ENCODE measurements at regions not wholly inside any gene's neighbourhood (a gene's known extent, or its start where the extent isn't known, plus 50 kb on each side); places are given as distances from the start of the nearest gene placed in this dataset.

- no peak for DNase-seq (ENCODE audit: low spot score)
- no peak overlapping the region for H2AFZ ChIP-seq
- no peaks in the 10 kb centered on the region for H3K9me3 ChIP-seq (ENCODE audit: low read depth)
- H3K36me3 ChIP-seq (replicated peaks; ENCODE audit: insufficient read depth, low read depth): no peaks in the 10 kb centered on the region
- no peak overlapping the region for H3K27ac ChIP-seq
- H3K79me2 ChIP-seq: no peaks in the 10 kb centered on the region
- H4K20me1 ChIP-seq (ENCODE audit: insufficient read depth, poor library complexity, severe bottlenecking): no peaks in the 10 kb centered on the region
- H3K4me2 ChIP-seq: no peak overlapping the region
- 93% methylated on average over 6 of the region's 6 CpGs for WGBS (ENCODE audit: low lambda C conversion rate, missing lambda C conversion rate)
- no peaks in the 10 kb centered on the region for H3K4me1 ChIP-seq (ENCODE audit: insufficient read depth)
- H3K4me3 ChIP-seq: no peak overlapping the region
- H3K27me3 ChIP-seq: peaks cover 5% of the 10 kb centered on the region
- no peaks in the 10 kb centered on the region for H3K9me2 ChIP-seq (replicated peaks; ENCODE audit: insufficient read depth)
- TF ChIP-seq CTCF (IDR thresholded peaks at IDR 0.05; ENCODE audit: poor library complexity) (no peak), EZH2 (IDR thresholded peaks at IDR 0.05; ENCODE audit: borderline replicate concordance) (no peak), EZH2phosphoT487 (IDR thresholded peaks at IDR 0.05; ENCODE audit: low read depth, severe bottlenecking, unreplicated experiment) (no peak)
Measured at GRCh38 chr17:36867716-36868341, 69.4 kb upstream of the LHX1 start.

- Histone ChIP-seq H3K27me3 (peaks cover 5% of the 10 kb centered on the region), H3K4me2 (no peak overlapping the region), H3K79me2 (no peaks in the 10 kb centered on the region), H3K27ac (no peak overlapping the region), H3K9me2 (replicated peaks; ENCODE audit: insufficient read depth) (no peaks in the 10 kb centered on the region), H2AFZ (no peak overlapping the region), H3K9me3 (ENCODE audit: low read depth) (no peaks in the 10 kb centered on the region), H3K36me3 (replicated peaks; ENCODE audit: insufficient read depth, low read depth) (no peaks in the 10 kb centered on the region), H4K20me1 (ENCODE audit: insufficient read depth, poor library complexity, severe bottlenecking) (no peaks in the 10 kb centered on the region), H3K4me3 (no peak overlapping the region), H3K4me1 (ENCODE audit: insufficient read depth) (no peaks in the 10 kb centered on the region)
- TF ChIP-seq EZH2 (IDR thresholded peaks at IDR 0.05; ENCODE audit: borderline replicate concordance) (no peak), EZH2phosphoT487 (IDR thresholded peaks at IDR 0.05; ENCODE audit: low read depth, severe bottlenecking, unreplicated experiment) (no peak), CTCF (IDR thresholded peaks at IDR 0.05; ENCODE audit: poor library complexity) (no peak)
- WGBS (ENCODE audit: low lambda C conversion rate, missing lambda C conversion rate): 90% methylated on average over 10 of the region's 10 CpGs
- DNase-seq (ENCODE audit: low spot score): no peak
Measured at GRCh38 chr17:36868777-36869176, 68.5 kb upstream of the LHX1 start.

- Histone ChIP-seq H3K79me2 (no peaks in the 10 kb centered on the region), H3K36me3 (replicated peaks; ENCODE audit: insufficient read depth, low read depth) (no peaks in the 10 kb centered on the region), H3K4me3 (no peak overlapping the region), H3K4me2 (no peak overlapping the region), H4K20me1 (ENCODE audit: insufficient read depth, poor library complexity, severe bottlenecking) (no peaks in the 10 kb centered on the region), H3K27me3 (peaks cover 5% of the 10 kb centered on the region), H3K27ac (no peak overlapping the region), H3K9me2 (replicated peaks; ENCODE audit: insufficient read depth) (no peaks in the 10 kb centered on the region), H3K9me3 (ENCODE audit: low read depth) (no peaks in the 10 kb centered on the region), H3K4me1 (ENCODE audit: insufficient read depth) (no peaks in the 10 kb centered on the region), H2AFZ (no peak overlapping the region)
- 84% methylated on average over 8 of the region's 8 CpGs for WGBS (ENCODE audit: low lambda C conversion rate, missing lambda C conversion rate)
- no peak for TF ChIP-seq EZH2phosphoT487 (IDR thresholded peaks at IDR 0.05; ENCODE audit: low read depth, severe bottlenecking, unreplicated experiment)
- TF ChIP-seq EZH2 (IDR thresholded peaks at IDR 0.05; ENCODE audit: borderline replicate concordance): no peak
- no peak for TF ChIP-seq CTCF (IDR thresholded peaks at IDR 0.05; ENCODE audit: poor library complexity)
- no peak for DNase-seq (ENCODE audit: low spot score)
Measured at GRCh38 chr17:36869441-36869840, 67.8 kb upstream of the LHX1 start.

Data from hepatocyte (in vitro differentiated cells).